ENCODE measurements at regions not wholly inside any gene's neighbourhood (a gene's known extent, or its start where the extent isn't known, plus 50 kb on each side); places are given as distances from the start of the nearest gene placed in this dataset.

DNA sequence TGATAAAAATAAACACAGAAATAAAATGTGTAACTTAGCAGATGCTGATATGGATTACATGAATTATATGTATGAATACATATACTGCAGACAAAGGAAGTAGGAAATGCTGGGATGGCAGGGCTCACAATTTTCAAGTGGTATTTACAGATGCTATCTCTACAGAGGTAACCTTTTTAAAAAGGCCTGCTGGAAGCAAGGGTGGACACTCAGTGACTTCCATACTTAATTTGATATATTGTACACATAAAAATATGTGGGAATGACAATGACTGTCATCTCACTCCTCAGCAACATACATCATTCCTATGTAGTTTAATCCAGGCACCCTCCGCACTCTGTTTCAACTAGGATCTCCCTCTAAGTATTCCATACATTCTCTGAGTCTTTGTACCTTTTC, 452.9 kb downstream of the DTHD1 start:
- Histone ChIP-seq H3K4me3 (ENCODE audit: insufficient read depth in 1 of 2, low read depth in 1 of 2, low read length in 2 of 2) (no peak overlapping the region), H3K4me2 (ENCODE audit: low read length, poor library complexity, severe bottlenecking) (no peak overlapping the region), H3K14ac (ENCODE audit: low read length in 2 of 2) (no peak overlapping the region), H3K4ac (ENCODE audit: low read depth in 1 of 2, low read length in 2 of 2) (no peak overlapping the region), H3K23ac (ENCODE audit: low read length in 2 of 2) (no peak overlapping the region), H2AK5ac (ENCODE audit: low read length, severe bottlenecking) (no peak overlapping the region), H3K9ac (ENCODE audit: low read length) (no peak overlapping the region), H4K8ac (ENCODE audit: low read length) (no peak overlapping the region), H2BK5ac (ENCODE audit: low read depth, low read length, poor library complexity, severe bottlenecking) (no peak overlapping the region), H2BK12ac (ENCODE audit: low read length in 2 of 2) (no peak overlapping the region), H2AFZ (ENCODE audit: low read depth, low read length) (no peak overlapping the region), H3K79me1 (replicated peaks; ENCODE audit: low read length, poor library complexity, severe bottlenecking) (no peaks in the 10 kb centered on the region), H3K4me1 (ENCODE audit: control insufficient read depth, insufficient read depth, low read depth, low read length) (no peaks in the 10 kb centered on the region), H2BK120ac (ENCODE audit: low read depth, low read length) (no peak overlapping the region), H3K27me3 (ENCODE audit: control insufficient read depth in 1 of 2, insufficient read depth in 1 of 2, low read length in 2 of 2) (no peaks in the 10 kb centered on the region), H2BK15ac (ENCODE audit: low read depth, poor library complexity, severe bottlenecking) (no peak overlapping the region), H3K18ac (ENCODE audit: low read depth in 1 of 2, low read length in 2 of 2) (no peak overlapping the region), H3K27ac (ENCODE audit: low read length, poor library complexity, severe bottlenecking) (no peak overlapping the region), H3K36me3 (ENCODE audit: control insufficient read depth in 1 of 2, insufficient read depth in 2 of 2, low read depth in 1 of 2, low read length in 2 of 2) (no peaks in the 10 kb centered on the region), H3K9me3 (ENCODE audit: control insufficient read depth, low read length) (no peaks in the 10 kb centered on the region), H4K91ac (ENCODE audit: low read length) (no peak overlapping the region)
- no peak for DNase-seq
- 100% methylated on average over 1 of the region's 1 CpG for WGBS

DNA sequence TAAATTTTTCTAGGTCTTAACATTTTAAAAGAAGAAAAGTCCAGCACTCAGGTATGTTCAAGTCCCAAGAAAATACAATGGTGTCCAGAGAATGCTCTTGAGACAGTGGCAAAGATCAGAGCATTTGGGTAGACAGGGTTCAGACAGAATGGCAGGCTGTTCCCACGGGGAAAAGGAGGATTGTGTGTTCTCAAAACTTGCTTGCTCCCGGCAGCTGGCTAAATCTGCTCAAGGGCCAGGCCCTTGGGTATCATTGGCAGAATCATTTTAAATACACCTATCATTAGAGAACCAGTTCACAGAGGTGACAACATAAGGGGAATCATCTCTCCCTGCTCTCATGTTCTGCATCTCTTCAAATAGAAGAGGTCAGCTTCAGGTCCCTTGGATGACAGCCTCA, 456.3 kb downstream of the DTHD1 start:
- no peak overlapping the region for H2BK5ac ChIP-seq (ENCODE audit: low read depth, low read length, poor library complexity, severe bottlenecking)
- DNase-seq, result no peak
- H3K4me3 ChIP-seq (ENCODE audit: insufficient read depth in 1 of 2, low read depth in 1 of 2, low read length in 2 of 2), result no peak overlapping the region

DNA sequence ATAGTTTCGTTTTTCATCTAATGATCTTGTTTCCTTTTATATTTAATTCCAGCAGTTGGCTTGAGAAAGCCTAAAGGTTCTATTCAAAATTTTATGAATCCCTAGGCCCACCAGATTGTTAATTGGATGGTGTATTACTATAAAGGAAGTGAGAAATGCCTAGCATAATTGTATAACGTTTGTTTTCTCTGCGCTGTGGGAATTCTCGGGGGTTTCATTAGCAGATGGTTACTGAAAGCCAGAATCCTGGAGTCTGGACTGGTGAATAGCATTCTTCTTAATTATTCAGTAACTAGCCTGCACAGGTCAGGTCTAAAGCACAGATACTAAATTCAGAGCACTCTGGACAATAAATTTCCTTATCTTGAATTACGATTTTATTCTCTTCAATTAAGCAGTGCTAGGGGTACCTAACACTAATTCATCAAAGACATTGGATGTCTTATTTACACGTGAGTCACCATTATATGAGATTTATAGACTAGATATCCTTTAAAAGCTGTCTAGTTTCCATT, 459.4 kb downstream of the DTHD1 start:
- H3K9me3 ChIP-seq (ENCODE audit: control insufficient read depth, low read length), result no peaks in the 10 kb centered on the region
- no peak overlapping the region for H2AFZ ChIP-seq (ENCODE audit: low read depth, low read length)
- H3K27me3 ChIP-seq (ENCODE audit: control insufficient read depth in 1 of 2, insufficient read depth in 1 of 2, low read length in 2 of 2), result no peaks in the 10 kb centered on the region
- no peak overlapping the region for H2BK12ac ChIP-seq (ENCODE audit: low read length in 2 of 2)
- no peak overlapping the region for H4K91ac ChIP-seq (ENCODE audit: low read length)
- H3K9ac ChIP-seq (ENCODE audit: low read length), result no peak overlapping the region
- H4K8ac ChIP-seq (ENCODE audit: low read length), result no peak overlapping the region
- H3K4me2 ChIP-seq (ENCODE audit: low read length, poor library complexity, severe bottlenecking), result no peak overlapping the region
- no peak overlapping the region for H2BK15ac ChIP-seq (ENCODE audit: low read depth, poor library complexity, severe bottlenecking)
- no peak overlapping the region for H2BK5ac ChIP-seq (ENCODE audit: low read depth, low read length, poor library complexity, severe bottlenecking)
- no peak overlapping the region for H2AK5ac ChIP-seq (ENCODE audit: low read length, severe bottlenecking)
- H2BK120ac ChIP-seq (ENCODE audit: low read depth, low read length), result no peak overlapping the region
- no peak overlapping the region for H3K27ac ChIP-seq (ENCODE audit: low read length, poor library complexity, severe bottlenecking)
- no peak overlapping the region for H3K4ac ChIP-seq (ENCODE audit: low read depth in 1 of 2, low read length in 2 of 2)
- no peak overlapping the region for H3K14ac ChIP-seq (ENCODE audit: low read length in 2 of 2)
- no peaks in the 10 kb centered on the region for H3K79me1 ChIP-seq (replicated peaks; ENCODE audit: low read length, poor library complexity, severe bottlenecking)
- DNase-seq, result no peak
- no peak overlapping the region for H3K18ac ChIP-seq (ENCODE audit: low read depth in 1 of 2, low read length in 2 of 2)
- H3K4me1 ChIP-seq (ENCODE audit: control insufficient read depth, insufficient read depth, low read depth, low read length), result no peaks in the 10 kb centered on the region
- no peaks in the 10 kb centered on the region for H3K36me3 ChIP-seq (ENCODE audit: control insufficient read depth in 1 of 2, insufficient read depth in 2 of 2, low read depth in 1 of 2, low read length in 2 of 2)
- WGBS, result 78% methylated on average over 4 of the region's 6 CpGs
- H3K23ac ChIP-seq (ENCODE audit: low read length in 2 of 2), result no peak overlapping the region
- H3K4me3 ChIP-seq (ENCODE audit: insufficient read depth in 1 of 2, low read depth in 1 of 2, low read length in 2 of 2), result no peak overlapping the region

More for the DNA sequence above, 456.3 kb downstream of the DTHD1 start:
- H3K36me3 ChIP-seq (ENCODE audit: control insufficient read depth in 1 of 2, insufficient read depth in 2 of 2, low read depth in 1 of 2, low read length in 2 of 2), result no peaks in the 10 kb centered on the region
- WGBS, result 51% methylated on average over 2 of the region's 2 CpGs
- H3K27ac ChIP-seq (ENCODE audit: low read length, poor library complexity, severe bottlenecking), result no peak overlapping the region
- H3K79me1 ChIP-seq (replicated peaks; ENCODE audit: low read length, poor library complexity, severe bottlenecking), result no peaks in the 10 kb centered on the region
- no peak overlapping the region for H3K18ac ChIP-seq (ENCODE audit: low read depth in 1 of 2, low read length in 2 of 2)
- H3K9me3 ChIP-seq (ENCODE audit: control insufficient read depth, low read length), result no peaks in the 10 kb centered on the region
- no peak overlapping the region for H2BK15ac ChIP-seq (ENCODE audit: low read depth, poor library complexity, severe bottlenecking)
- H3K14ac ChIP-seq (ENCODE audit: low read length in 2 of 2), result no peak overlapping the region
- no peak overlapping the region for H2BK120ac ChIP-seq (ENCODE audit: low read depth, low read length)
- no peaks in the 10 kb centered on the region for H3K4me1 ChIP-seq (ENCODE audit: control insufficient read depth, insufficient read depth, low read depth, low read length)
- no peak overlapping the region for H4K91ac ChIP-seq (ENCODE audit: low read length)
- no peak overlapping the region for H2BK12ac ChIP-seq (ENCODE audit: low read length in 2 of 2)
- no peak overlapping the region for H3K23ac ChIP-seq (ENCODE audit: low read length in 2 of 2)
- H2AFZ ChIP-seq (ENCODE audit: low read depth, low read length), result no peak overlapping the region
- H3K4me2 ChIP-seq (ENCODE audit: low read length, poor library complexity, severe bottlenecking), result no peak overlapping the region
- H3K27me3 ChIP-seq (ENCODE audit: control insufficient read depth in 1 of 2, insufficient read depth in 1 of 2, low read length in 2 of 2), result no peaks in the 10 kb centered on the region
- H2AK5ac ChIP-seq (ENCODE audit: low read length, severe bottlenecking), result no peak overlapping the region
- H3K9ac ChIP-seq (ENCODE audit: low read length), result no peak overlapping the region
- no peak overlapping the region for H4K8ac ChIP-seq (ENCODE audit: low read length)
- no peak overlapping the region for H3K4ac ChIP-seq (ENCODE audit: low read depth in 1 of 2, low read length in 2 of 2)

DNA sequence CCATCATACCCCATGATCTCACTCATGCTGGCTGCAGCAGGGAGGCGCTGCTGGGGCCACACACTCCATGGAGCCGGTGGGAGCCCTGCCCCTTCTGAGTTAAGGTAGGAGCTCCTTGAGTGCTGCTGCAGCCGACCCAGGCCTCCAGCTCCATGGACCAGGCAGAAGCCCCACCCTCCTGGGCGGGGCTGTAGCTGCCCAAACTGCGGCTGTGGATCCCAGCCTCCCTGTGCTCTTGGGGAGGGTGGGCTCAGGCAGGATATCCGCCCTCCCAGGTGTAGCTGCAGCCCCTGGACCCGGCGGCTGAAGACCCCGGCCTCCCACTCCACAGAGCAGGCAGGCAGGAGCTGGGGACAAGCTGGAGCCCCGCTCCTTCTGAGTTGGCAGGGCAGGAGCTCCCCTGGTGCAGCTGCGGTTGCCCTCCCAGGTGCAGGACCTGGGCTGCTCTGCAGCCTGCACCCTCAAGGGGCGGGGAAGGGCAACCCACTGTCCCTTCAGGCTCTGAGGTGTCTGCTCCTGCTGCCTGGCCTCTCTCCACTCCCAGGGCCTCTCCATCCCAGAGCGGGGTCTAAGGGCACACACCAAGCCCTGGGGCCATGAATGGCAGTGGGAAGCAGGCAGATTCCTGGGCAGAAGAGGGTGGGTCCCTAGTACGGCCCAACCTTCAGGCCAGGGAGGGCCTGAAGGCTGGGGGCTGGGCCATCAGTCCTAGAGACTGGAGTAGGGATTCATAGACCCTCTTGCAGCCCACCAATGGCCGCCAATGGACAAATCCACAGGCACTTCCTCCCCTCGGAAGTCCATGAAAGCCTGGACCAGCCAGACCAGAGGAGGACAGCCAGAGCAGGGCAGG, 466.1 kb downstream of the DTHD1 start:
- H2AFZ ChIP-seq (ENCODE audit: low read depth, low read length), result no peak overlapping the region
- H3K27ac ChIP-seq (ENCODE audit: low read length, poor library complexity, severe bottlenecking), result no peak overlapping the region
- H3K79me1 ChIP-seq (replicated peaks; ENCODE audit: low read length, poor library complexity, severe bottlenecking), result no peaks in the 10 kb centered on the region
- no peak for DNase-seq
- H3K4ac ChIP-seq (ENCODE audit: low read depth in 1 of 2, low read length in 2 of 2), result no peak overlapping the region
- no peak overlapping the region for H4K8ac ChIP-seq (ENCODE audit: low read length)
- no peak overlapping the region for H2BK12ac ChIP-seq (ENCODE audit: low read length in 2 of 2)
- H2BK15ac ChIP-seq (ENCODE audit: low read depth, poor library complexity, severe bottlenecking), result no peak overlapping the region
- H3K23ac ChIP-seq (ENCODE audit: low read length in 2 of 2), result no peak overlapping the region
- H3K18ac ChIP-seq (ENCODE audit: low read depth in 1 of 2, low read length in 2 of 2), result no peak overlapping the region
- H3K4me3 ChIP-seq (ENCODE audit: insufficient read depth in 1 of 2, low read depth in 1 of 2, low read length in 2 of 2), result no peak overlapping the region
- H3K9me3 ChIP-seq (ENCODE audit: control insufficient read depth, low read length), result no peaks in the 10 kb centered on the region
- H3K9ac ChIP-seq (ENCODE audit: low read length), result no peak overlapping the region
- no peaks in the 10 kb centered on the region for H3K36me3 ChIP-seq (ENCODE audit: control insufficient read depth in 1 of 2, insufficient read depth in 2 of 2, low read depth in 1 of 2, low read length in 2 of 2)
- no peak overlapping the region for H3K4me2 ChIP-seq (ENCODE audit: low read length, poor library complexity, severe bottlenecking)
- 81% methylated on average over 16 of the region's 16 CpGs for WGBS
- no peak overlapping the region for H2AK5ac ChIP-seq (ENCODE audit: low read length, severe bottlenecking)
- H2BK5ac ChIP-seq (ENCODE audit: low read depth, low read length, poor library complexity, severe bottlenecking), result no peak overlapping the region
- H3K4me1 ChIP-seq (ENCODE audit: control insufficient read depth, insufficient read depth, low read depth, low read length), result no peaks in the 10 kb centered on the region
- H3K27me3 ChIP-seq (ENCODE audit: control insufficient read depth in 1 of 2, insufficient read depth in 1 of 2, low read length in 2 of 2), result no peaks in the 10 kb centered on the region
- H4K91ac ChIP-seq (ENCODE audit: low read length), result no peak overlapping the region
- no peak overlapping the region for H3K14ac ChIP-seq (ENCODE audit: low read length in 2 of 2)
- no peak overlapping the region for H2BK120ac ChIP-seq (ENCODE audit: low read depth, low read length)

Measured in mesenchymal stem cell (in vitro differentiated cells and primary cell).